ENCODE measurements at regions not wholly inside any gene's neighbourhood (a gene's known extent, or its start where the extent isn't known, plus 50 kb on each side); places are given as distances from the start of the nearest gene placed in this dataset.

DNA sequence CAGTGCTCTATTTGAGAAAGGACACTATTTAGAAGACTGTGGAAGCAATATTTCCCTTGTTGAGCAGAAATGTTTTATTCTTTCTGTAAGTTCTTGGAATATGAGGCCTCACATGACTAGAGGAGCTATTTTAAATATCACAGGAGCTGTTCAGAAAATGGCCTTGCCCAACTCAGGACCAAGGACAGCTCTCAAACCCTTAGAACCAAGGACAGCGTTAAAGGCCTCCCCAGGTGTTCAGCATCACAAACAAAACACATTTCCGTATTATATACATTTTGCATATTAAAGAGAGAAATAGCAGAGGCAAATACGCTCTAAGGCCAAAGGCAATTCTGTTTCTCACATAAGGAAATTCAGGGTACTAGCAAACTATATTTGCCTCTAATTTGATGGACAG lies 631.4 kb downstream of the CDH26 start:
- DNase-seq: no peak

DNA sequence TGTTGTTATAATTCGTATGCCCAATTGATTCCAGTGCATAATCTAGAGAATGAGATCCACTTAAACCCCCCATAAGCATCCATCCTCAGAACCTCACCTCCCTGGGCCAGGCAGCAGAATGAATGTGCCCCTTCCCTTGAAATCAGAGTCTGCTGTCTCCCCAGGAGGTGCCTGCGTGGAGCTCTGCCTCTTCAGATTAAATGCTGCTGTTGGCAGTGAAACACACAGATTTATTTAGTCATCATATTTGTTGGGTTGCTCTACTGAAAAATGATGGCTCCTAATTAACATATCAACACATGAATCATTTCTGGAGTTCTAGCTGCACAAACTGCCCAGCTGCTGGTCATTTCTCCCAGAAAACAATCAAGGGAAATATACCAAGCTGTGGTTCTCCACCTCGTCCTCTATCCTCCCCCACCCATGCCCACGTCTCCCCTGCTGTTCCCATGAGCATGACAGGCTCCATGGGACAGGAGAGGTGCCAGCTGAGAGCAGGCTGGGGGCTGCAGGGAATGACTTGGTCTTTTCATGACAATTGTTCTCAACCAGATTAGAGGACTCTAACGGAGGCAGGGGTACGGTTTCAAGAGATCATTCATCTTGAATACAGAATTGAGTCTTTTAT lies 633.1 kb downstream of the CDH26 start:
- DNase-seq: no peak

DNA sequence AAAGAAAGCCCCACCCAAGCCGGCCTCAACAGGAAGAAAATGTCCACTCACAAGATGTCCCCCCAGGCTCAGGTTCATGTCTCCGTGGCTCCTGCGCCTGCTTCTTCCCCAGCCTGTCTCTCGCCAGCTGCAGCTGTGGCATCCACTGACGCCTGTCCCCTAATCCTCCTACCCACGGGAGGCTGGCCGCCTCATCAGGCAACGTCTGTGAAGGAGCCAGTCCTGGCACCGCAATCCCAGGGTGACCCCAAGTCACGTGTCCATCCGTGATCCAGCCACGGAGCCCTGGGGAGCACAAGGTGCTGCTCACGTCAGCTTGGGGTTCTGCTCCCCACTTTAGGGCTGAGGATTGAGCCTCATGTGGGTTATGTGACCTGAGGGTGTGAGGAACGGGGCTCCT lies 640.3 kb downstream of the CDH26 start:
- no peak for DNase-seq

DNA sequence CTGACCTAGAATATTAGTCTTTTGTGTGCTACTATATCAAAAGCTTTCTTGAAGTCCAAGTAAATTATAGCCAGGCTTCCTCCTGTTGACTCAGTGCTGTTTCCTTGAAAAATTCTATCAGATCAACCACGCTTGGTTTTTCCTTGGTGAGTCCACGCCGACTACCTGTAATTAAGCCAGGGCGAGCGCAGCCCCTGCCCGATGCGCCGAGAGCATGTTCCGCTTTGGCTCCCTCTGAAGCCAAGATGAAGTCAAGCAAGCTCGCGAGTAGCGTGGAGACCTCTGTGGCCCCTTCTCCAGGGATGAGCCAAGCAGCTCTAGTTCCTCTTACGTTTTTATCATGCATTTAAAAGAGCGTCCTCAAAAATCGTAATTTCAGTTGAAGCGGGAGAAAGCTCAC lies 641.2 kb downstream of the CDH26 start:
- DNase-seq: no peak

DNA sequence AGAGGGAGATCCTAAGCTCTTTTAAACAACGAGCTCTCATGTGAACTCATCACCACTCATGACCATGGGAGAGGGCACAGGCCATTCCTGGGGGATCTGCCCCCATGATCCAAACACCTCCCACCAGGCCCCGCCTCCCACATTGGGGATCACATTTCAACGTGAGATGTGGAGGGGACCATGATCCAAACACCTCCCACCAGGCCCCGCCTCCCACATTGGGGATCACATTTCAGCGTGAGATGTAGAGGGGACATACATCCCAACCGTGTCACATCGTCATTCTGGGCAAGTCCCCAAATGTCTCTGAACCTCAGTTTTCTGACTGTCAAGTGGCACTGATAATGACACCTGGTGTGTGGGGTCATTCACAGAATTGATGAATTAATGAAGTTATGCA lies 641.8 kb downstream of the CDH26 start:
- no peak for DNase-seq

DNA sequence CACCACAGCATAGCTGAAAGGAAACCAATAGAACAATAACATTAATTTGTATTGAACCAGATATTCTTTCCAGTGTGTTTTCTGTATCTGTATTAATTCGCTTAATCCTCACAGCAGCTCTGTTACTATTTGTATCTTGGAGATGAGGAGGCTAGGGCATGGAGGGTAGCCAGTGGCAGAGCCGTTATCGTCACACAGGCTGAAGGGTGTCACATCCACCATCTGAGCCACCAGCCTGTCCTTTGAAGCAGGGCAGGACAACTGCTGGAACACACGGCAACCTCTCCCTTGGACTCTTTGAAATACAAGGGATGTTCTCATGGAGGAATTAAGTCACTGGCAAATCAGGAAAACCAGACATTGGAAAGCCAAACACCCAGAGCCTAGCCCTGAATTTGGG lies 628.0 kb upstream of the CDH4 start:
- no peak for DNase-seq

DNA sequence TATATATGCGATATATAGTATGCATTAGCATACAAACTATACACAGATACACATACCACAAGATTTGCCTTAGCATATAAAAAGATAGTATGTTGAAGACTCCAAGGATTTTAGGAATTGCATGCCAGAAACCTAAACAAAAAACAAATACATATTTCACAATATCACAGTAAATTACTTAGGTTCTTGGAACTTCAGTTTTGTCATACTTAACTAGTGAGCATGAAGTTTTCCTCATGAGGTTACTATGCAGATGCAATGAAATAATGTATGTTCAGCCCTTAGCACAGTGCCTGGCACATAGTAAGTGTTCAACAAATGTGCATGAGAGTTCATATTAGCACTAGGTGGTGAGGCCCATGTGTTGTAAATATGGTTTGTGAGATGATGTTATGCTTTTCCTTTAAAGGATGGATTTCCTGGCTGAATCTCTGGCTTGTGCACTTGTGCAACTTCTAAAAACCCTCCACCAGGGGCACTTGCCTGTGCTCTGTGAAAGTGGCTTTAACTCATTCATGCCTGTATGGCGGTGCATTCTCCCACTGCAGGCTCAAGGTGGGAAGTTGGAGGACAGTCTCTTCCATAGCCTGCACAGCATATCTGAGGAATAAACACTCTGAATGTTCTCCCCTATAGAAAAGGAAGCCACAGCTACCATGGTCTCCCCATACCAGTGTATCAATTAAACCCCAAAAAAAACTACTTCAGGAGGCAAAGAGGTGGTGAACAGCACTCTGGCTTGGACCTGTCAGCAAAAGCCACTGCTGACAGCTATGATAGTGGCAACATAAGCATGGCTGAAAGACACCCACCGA lies 624.1 kb upstream of the CDH4 start:
- DNase-seq: no peak

DNA sequence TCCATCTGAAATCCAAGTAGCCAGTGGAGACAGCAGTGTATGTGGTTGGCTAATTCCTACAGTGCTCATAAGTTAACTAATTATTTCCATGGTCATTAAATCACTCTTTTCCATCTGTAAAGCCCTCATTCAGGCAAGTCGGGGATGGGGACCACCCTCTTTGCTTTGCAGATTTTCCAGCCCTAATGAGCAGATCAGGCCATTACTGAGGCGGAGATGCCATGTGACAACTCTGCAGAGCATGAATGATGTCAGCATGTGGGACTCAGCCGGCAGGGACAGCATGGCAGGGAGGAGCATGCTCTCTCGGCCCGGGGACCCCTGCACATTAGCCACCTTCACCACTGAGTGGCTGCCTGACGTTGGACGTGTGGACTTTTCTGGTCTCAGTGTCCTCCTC lies 623.3 kb upstream of the CDH4 start:
- DNase-seq: no peak

DNA sequence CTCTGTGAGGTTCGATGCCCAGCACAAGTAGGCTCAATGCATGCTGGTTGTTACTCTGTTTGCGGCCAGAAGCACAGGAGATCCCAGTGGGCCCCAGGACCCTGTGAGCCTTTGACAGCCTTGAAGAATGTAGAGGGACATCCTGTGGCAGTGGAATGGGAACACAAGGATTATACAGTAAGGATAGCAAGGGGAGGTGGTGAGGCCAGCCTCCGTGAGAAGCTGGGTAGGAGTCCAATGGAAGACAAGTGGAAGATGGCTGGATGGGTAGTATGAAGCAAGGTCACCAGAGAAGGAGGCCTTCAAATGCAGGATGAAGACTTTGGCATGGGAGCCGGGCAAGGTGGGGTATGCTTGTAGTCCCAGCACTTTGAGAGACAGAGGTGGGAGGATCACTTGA lies 622.9 kb upstream of the CDH4 start:
- DNase-seq: no peak

DNA sequence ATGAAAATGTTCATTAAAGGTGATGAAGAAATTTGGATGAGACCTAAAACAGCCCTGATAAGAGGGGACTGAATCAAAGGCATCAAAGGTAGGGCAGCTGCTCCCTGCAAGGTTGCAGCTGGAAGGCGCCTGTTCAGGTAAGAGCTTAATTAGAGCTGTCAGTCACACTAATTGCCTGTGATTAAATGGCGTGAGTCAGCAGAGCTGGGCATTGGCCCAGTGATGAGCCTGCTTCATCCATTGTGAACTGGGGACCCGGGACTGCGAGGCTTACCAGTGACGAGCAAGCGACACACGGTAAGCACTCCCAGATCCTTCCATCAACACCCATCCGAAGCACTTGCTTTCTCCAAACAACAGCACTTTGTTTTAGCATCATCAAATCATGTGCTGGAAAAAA lies 621.5 kb upstream of the CDH4 start:
- DNase-seq: no peak

DNA sequence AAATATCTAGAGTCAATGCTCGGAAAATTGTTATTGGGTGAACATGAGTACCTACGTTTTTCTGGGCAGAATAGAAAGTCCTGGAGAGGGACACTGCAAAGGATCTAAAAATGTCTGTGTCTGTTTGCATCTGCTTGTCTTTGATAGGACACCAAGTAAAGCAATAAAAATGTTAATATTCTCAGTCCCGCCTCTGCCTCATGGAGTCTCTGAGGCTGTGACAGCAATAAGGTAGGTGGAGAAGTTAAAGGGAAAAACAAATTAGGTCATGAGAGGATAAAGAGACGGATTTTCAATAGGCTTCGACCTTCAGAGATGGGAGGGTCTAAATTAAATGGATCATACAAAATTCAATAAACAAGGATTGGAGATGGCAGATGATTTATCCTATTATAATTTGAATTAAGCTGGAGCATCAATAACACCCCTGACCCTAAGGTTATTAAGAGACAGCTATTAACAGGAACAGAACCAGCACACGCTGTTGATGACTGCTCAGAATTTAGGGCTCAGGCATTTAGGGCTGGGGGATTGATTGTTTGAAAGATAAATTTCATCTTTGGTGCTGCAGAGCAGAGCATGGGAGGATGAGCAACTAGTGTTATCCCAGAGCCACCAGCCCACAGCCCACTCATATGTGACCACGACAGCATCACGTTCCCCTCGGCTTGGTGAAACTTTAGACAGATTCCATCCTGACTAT lies 620.3 kb upstream of the CDH4 start:
- DNase-seq: no peak

DNA sequence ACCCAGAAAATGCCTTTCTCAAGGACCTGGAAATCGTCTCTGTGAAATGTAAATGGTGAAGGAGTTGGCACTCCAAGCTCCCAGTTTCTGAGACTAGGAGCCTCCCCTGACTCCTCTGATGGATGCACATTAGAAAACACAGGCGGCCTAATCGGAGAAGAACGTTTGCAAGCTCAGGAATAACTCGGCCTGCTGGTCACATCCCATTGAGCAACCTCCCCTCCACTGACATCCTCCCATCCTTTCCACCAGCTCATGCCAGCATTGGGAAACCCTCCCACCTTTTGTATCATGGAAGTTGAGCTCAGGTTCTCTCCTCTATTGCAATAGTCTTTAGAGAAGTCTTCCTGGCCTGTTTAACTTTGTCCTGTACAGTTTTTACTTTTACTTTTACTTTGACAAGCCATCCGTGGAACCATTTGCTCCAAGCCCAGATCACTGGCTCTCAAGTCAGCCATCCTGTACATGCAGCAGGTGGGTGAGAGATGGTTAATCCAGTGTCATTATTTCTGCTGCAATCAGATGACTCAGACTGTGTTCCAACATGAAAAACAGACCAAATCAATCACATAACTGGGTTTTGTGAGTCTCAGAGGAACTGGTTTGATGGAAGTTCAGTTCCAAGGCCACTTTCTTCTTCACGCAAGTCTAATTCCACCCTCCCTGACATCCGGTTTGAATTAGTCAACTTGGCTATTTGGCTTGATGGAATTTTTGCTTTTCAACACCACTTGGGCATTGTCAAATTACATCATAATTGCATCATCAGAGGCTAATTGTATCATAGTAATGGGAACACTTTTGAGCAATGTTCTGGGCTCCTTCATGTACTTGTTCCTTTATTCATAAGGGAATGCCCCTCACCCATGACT lies 619.4 kb upstream of the CDH4 start:
- no peak for DNase-seq

DNA sequence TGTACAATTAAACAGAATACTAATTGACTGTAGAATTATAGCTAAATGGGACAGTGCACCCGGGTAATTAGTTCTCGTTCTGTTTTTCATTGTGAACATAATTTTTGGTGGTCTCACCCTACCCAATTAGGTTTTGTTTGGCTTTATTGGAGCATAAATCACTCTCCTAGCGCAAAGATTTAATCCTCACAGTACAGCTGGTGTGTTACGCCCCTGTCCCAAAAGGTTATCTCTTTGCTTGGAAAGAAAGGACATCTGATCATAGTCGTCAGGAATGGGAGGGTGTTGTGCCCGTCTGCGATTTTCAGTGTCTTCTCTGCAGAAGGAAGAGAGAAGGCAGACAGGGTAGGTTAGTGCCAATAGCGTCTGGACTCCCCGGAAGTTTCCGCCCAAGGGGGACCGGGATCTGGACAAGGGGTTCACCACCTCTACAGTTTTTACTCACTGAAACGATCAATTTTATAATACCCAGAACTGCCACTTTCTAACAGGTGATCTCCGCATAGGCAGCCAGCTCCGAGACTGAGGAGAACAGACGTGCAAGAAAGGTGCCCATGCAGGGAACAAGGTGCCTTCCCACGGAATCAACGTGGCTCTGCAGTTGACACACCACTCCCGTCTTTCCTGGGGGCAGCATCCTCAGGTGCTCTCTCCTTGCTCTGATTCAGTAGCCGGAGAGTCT lies 617.4 kb upstream of the CDH4 start:
- no peak for DNase-seq

DNA sequence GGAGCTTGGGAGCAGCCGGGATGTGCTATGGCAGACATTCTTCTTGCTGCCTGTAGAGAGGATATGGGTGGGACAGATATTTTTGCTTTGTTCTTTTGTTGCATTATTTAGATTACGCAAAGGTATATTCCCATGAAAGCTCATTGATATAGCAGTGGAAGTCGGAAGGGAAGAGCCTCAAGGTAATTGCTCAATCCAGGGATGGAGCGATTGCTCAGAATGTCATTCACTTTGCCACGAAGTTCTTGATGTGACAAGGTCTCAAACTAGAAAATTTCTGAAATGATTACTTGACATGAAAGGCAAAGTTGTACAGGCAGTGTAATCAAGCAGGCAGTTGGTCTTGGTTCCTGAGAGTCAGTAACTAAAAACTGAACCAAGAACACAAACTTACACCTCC lies 615.6 kb upstream of the CDH4 start:
- DNase-seq: no peak

DNA sequence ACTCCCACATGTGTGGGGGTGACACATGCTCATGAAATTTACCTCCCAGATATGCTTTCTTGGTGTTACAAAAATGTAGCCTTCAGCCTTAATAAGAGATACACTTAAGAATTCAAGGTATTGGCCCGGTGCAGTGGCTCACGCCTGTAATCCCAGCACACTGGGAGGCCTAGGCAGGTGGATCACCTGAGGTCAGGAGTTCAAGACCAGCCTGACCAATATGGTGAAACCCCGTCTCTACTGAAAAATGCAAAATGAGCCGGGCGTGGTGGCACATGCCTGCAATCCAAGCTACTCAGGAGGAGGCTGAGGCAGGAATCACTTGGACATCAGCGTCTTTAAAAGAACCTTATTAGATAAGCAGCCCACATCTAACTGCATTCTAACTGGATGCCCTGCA lies 614.3 kb upstream of the CDH4 start:
- no peak for DNase-seq

DNA sequence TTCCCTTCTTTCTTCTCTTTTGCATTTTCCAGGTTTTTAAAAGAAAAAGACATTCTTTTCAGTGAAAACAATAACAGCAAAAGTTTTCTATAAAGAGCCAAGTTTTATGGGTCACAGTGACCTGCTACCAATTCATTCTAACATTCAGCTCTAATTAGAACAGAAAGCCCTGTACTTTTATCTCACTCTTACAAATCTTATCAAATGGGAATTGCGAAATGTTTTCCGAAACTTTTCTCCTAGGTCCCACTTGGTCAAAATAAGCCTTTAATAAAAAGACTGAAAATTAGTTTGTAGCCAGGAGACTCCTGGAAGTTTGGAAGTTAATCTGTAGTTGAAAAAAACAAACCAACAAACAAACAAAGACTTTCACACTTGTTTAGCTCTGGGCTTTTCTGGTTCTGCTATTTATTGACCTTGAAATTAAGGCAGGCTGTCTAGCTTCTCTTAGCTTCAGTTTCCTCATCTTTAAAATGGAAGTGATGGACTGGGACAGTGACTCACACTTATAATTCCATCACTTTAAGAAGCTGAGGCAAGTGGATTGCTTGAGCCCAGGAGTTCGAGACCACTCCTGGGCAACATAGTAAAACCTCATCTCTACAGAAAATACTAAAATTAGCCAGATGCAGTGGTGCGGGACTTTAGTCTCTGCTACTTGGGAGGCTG lies 613.5 kb upstream of the CDH4 start:
- no peak for DNase-seq

DNA sequence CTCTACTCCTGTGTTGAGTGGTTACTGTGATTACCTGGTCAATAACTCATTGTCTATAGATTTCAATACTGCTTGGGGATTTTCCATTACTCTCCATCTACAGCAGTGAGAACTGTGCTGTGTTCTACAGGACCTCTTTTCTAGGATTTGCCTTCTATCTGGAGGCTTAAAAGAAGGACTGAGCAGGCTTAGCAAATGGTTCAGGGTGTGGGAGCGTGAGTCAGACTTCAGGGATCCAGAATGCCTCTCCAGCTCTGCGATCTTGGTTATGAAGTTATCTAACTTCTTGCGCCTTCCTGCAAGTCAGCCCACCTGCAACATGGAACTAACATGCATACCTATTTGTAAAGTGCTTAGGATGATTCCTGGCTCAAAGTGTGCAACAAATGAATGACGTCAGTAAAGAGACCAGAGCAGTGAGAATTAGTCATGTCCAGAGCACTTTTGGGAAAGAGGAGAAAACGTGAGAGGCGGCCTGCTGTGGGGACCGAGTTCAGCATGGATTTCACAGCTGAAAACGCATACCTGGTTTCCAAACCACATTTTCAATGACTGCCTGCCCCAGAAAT lies 610.1 kb upstream of the CDH4 start:
- no peak for DNase-seq

DNA sequence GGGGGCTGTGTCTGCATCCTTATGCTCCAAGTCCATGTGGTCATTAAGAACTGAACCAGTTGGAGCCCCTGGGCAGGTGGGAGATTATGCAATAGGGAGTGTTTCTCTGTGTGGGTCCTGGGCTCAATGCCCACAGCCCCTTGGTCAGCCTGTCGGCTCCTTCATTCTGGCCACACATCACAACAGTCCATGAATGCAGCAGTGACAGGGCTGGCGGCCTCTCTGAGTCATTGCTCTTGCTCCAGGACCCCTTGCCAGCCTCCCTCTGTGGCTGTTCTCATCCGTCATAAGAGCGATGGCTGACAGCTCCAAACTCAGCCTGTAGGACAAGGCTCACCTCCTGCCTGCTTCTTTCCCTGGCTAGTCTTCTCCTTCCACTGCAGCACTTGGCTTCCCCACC lies 609.5 kb upstream of the CDH4 start:
- DNase-seq: no peak

DNA sequence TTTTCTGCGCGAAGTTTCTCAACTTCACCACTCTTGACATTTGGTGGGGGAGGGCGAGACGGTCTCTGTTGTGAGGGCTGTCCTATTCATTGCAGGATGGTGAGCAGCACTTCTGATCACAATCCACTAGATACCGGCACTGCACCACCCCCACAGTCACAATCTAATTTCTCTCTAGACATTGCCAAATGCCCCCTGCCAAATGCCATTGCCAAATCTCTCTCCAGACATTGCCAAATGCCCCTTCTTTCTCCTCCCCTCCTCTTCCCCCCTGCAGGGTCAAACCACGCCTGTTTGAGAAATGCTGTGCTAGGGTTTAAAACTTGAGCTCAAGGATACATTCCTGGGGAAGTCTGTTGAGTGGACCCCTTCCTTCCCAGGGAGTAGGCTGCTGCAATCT lies 603.5 kb upstream of the CDH4 start:
- DNase-seq: no peak

DNA sequence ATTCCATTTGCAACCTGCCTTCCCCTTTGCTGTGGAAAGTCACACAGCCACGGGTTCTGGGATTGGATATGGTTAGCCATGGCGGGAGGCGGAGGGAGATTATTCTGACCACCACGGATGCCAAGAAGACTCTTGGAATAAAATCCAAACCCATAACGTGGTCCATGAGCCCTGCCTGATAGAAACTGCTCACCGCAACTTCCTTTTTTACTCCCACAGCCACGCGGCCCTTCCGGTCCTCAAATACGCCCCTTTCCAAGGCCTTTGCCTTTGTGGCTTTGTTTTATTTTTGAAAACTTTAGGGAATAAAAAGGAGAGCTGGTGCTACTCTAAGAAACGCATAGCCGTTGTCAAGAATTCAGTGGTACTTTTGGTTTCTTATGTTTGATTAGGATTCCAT lies 602.5 kb upstream of the CDH4 start:
- no peak for DNase-seq

DNA sequence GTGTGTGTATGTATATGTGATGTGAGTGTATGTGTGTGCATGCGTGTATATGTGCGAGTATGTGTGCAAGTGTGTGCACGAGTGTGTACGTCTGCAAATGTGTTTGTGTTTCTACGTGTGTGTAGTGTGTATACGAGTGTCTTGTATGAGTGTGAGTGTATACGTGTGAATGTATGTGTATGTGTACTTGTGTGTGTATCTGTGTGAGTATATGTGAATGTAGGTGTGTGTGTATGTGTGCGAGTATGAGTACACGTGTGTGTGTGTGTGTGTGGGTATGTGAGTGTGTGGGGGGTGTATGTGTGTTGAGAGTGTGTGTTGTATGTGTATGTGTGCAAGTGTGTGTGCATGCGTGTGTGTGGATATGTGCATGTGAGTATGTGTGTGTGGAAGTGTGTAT lies 602.0 kb upstream of the CDH4 start:
- DNase-seq: no peak

DNA sequence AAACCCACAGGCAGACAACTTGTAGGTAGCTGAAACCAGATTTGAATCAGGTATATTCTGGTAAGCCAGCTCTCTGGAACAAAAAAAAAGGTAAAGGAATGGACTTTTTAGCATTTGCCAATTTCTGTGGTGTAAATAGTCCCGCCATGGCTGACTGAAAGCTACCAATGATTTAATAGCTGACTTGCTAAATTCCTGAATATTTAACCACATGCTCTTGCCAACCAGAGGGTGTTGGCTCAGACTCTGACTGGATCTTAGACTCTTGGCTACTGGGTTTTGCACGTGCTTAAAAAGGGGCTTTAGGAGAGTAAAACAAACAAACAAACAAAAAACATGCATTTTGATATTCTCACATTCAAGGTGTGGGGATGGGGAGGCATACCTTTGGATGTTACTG lies 600.0 kb upstream of the CDH4 start:
- DNase-seq: no peak
